ENCODE measurements at regions not wholly inside any gene's neighbourhood (a gene's known extent, or its start where the extent isn't known, plus 50 kb on each side); places are given as distances from the start of the nearest gene placed in this dataset.

- TF ChIP-seq, protein P1, sequence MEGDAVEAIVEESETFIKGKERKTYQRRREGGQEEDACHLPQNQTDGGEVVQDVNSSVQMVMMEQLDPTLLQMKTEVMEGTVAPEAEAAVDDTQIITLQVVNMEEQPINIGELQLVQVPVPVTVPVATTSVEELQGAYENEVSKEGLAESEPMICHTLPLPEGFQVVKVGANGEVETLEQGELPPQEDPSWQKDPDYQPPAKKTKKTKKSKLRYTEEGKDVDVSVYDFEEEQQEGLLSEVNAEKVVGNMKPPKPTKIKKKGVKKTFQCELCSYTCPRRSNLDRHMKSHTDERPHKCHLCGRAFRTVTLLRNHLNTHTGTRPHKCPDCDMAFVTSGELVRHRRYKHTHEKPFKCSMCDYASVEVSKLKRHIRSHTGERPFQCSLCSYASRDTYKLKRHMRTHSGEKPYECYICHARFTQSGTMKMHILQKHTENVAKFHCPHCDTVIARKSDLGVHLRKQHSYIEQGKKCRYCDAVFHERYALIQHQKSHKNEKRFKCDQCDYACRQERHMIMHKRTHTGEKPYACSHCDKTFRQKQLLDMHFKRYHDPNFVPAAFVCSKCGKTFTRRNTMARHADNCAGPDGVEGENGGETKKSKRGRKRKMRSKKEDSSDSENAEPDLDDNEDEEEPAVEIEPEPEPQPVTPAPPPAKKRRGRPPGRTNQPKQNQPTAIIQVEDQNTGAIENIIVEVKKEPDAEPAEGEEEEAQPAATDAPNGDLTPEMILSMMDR (IDR thresholded peaks at IDR 0.05; ENCODE audit: low read depth, low read length): no peak
- TF ChIP-seq EZH2phosphoT487 (IDR thresholded peaks at IDR 0.05; ENCODE audit: low read depth): no peak
These were observed 617.7 kb upstream of the NR2F2 start for GRCh38 chr15:95712785-95713184.

Data from OCI-LY3 (cell line).